OCI-LY3 (cell line): ENCODE measurements at regions not wholly inside any gene's neighbourhood (a gene's known extent, or its start where the extent isn't known, plus 50 kb on each side); places are given as distances from the start of the nearest gene placed in this dataset.

Experiments
- EZH2phosphoT487 ChIP-seq: fragments of 200-600 bp; shearing (Covaris generic); IDR thresholded peaks from 2 replicates; pipeline ENCODE4 v1.6.1; 2018; ENCODE audit warnings: antibody characterized with exemption, mixed run types, low read depth
- TF ChIP-seq, protein P1 (sequence below): fragments of 200-600, 300-600 bp; sonication (generic); IDR thresholded peaks from 2 replicates; pipeline ENCODE4 v1.5.1; 2014; ENCODE audit warnings: antibody characterized with exemption, low read length, low read depth

DNA sequence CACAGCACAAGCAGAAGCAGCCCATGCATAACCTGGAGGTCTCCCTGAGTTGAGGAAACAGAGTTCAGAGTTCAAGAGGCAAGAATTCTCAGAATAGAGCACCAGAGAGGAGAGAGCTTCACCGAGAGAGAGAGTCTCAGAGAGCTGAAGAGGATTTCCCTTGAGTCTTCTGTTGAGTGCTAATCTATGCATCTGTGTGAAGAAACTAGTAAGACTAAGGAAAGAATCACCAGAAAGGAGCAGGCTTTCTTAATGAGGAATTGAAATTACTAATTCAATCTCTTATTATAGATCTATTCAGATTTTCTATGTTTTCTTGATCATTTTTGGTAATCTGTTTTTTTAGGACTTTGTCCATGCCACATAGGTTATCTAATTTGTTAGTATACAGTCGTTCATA lies 89.3 kb upstream of the CTAGE1 start:
- TF ChIP-seq, protein P1, sequence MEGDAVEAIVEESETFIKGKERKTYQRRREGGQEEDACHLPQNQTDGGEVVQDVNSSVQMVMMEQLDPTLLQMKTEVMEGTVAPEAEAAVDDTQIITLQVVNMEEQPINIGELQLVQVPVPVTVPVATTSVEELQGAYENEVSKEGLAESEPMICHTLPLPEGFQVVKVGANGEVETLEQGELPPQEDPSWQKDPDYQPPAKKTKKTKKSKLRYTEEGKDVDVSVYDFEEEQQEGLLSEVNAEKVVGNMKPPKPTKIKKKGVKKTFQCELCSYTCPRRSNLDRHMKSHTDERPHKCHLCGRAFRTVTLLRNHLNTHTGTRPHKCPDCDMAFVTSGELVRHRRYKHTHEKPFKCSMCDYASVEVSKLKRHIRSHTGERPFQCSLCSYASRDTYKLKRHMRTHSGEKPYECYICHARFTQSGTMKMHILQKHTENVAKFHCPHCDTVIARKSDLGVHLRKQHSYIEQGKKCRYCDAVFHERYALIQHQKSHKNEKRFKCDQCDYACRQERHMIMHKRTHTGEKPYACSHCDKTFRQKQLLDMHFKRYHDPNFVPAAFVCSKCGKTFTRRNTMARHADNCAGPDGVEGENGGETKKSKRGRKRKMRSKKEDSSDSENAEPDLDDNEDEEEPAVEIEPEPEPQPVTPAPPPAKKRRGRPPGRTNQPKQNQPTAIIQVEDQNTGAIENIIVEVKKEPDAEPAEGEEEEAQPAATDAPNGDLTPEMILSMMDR, result no peak
- TF ChIP-seq EZH2phosphoT487, result no peak
